ENCODE measurements at regions not wholly inside any gene's neighbourhood (a gene's known extent, or its start where the extent isn't known, plus 50 kb on each side); places are given as distances from the start of the nearest gene placed in this dataset.
A peak's percentile ranks its signal among the peaks of the same experiment; 100 is the strongest.
"Not testable (repeated sequence)": the region's sequence is repeated elsewhere in the genome, so short reads cannot be mapped to it uniquely, and the experiment has no call there.

- 67 to 81% methylated on average over 2 of the region's 2 CpGs for WGBS, 2 donors
- intact Hi-C loops (cut with DNase I), result no loop called here
- no peaks in the 10 kb centered on the region for H3K36me3 ChIP-seq
- TF ChIP-seq POLR2A (IDR thresholded peaks at IDR 0.05), result no peak
- TF ChIP-seq CTCF (IDR thresholded peaks at IDR 0.05), result no peak
- no peaks in the 10 kb centered on the region for H3K9me3 ChIP-seq
- H3K4me1 ChIP-seq, result peaks cover 0 to 22% (median 3%) of the 10 kb centered on the region in 3 donors
- no peak overlapping the region for H3K4me3 ChIP-seq
- peaks cover 0 to 7% (median 0%) of the 10 kb centered on the region in 4 donors for H3K27me3 ChIP-seq
- peak overlapping the region in 1 of 4 donors; percentile 10 for H3K27ac ChIP-seq
- DNase-seq, result no peak
Measured at GRCh38 chr4:147104768-147105167, 159.1 kb upstream of the TTC29 start.

DNA sequence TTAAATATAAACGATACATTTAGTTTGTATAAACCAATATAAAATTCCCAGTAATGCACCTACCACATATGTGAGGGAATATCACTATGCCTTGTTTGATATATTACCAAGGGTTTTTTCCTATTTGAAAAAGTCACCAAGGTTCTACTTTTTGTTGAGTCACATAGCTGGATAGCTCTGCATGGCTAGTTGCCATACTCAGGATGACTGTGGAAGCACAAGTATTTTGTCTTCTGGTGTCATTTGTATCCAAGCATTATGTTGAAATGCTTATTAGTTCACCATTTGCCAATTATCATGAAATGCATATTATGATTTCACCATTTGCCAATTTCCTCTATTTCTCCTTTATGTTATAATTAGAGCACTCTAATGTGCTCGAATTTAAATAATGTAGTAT is 162.7 kb upstream of the TTC29 start:
- Histone ChIP-seq H3K27me3 (no peaks in the 10 kb centered on the region), H3K9me3 (no peaks in the 10 kb centered on the region), H3K36me3 (no peaks in the 10 kb centered on the region), H3K27ac (no peak overlapping the region), H3K4me3 (no peak overlapping the region), H3K4me1 (peaks cover 0 to 14% (median 0%) of the 10 kb centered on the region in 3 donors)
- 82 to 89% methylated on average over 2 of the region's 2 CpGs for WGBS, 2 donors
- TF ChIP-seq POLR2A (IDR thresholded peaks at IDR 0.05) (no peak), CTCF (IDR thresholded peaks at IDR 0.05) (no peak)
- intact Hi-C loops (cut with DNase I), result no loop called here
- DNase-seq, result no peak

DNA sequence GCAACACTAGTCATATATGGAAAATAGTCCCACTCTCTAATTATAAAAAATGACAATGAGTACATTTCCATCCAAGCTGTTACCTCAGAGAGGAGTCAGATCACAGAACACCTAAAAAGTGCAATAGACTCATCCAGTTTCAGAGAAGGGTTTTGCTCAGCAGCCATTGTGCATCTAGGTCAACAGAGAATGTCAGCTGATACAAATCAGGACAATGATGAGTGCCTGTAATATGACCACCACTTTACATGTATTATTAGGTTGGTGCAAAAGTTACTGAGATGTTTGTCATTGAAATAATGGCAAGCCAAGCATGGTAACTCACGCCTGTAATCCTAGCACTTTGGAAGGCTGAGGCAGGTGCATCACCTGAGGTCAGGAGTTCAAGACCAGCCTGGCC is 164.1 kb upstream of the TTC29 start:
- intact Hi-C loops (cut with DNase I), result no loop called here
- Histone ChIP-seq H3K9me3 (no peaks in the 10 kb centered on the region), H3K4me1 (peaks cover 0 to 4% (median 0%) of the 10 kb centered on the region in 3 donors), H3K36me3 (no peaks in the 10 kb centered on the region), H3K27me3 (no peaks in the 10 kb centered on the region), H3K27ac (no peak overlapping the region), H3K4me3 (no peak overlapping the region)
- 45 to 67% methylated on average over 1 of the region's 1 CpG for WGBS, 2 donors
- TF ChIP-seq CTCF (IDR thresholded peaks at IDR 0.05), result no peak
- TF ChIP-seq POLR2A (IDR thresholded peaks at IDR 0.05), result no peak
- no peak for DNase-seq

DNA sequence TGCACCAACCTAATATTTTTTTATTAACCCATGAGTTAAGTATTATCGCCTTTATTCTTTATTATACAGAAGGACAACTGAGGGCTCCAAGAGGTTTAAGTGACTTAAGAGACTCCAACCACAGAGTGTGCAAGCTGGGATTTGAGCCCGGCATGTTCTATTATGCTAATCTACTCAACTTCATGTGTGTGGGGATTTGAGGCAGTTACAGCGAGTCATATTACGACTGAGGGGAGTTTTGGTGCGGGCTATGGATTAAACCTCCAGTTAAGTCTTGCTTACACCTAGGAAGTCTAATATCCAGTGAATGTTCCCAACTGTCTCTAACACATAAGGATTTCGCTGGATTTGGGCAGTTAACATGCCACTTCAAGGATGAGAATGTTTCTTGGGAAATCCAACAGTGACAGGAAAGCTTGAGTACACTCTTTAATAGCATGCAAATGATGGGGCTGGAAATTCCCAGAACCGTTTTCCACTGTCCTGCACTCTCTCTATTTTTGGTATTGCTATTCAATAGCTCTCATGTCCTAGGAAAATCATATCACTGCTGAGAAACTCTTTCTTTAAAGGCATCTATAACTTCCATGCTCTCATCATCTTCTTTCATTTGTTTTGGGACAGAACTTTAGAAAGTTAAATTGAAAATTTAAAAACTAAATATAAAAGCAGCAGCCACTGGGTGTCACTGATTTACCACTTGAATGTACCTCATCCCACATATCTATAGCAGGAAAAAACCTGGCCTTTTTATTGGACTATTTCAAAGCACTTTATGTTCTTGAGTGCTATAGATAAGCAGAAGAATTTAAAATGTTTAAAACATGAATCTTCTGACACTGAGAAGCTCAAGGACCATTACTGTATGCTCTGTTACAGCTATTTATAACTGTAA is 165.1 kb upstream of the TTC29 start:
- no peaks in the 10 kb centered on the region for H3K27me3 ChIP-seq
- intact Hi-C loops (cut with DNase I), result no loop called here
- no peaks in the 10 kb centered on the region for H3K9me3 ChIP-seq
- no peak overlapping the region for H3K27ac ChIP-seq
- H3K4me1 ChIP-seq, result no peaks in the 10 kb centered on the region
- no peak overlapping the region for H3K4me3 ChIP-seq
- WGBS, 2 donors, result 69 to 73% methylated on average over 7 of the region's 7 CpGs
- DNase-seq, result no peak
- no peaks in the 10 kb centered on the region for H3K36me3 ChIP-seq
- TF ChIP-seq POLR2A (IDR thresholded peaks at IDR 0.05) (no peak), CTCF (IDR thresholded peaks at IDR 0.05) (peak in 2 of 6 experiments; percentile 5 to 17)

DNA sequence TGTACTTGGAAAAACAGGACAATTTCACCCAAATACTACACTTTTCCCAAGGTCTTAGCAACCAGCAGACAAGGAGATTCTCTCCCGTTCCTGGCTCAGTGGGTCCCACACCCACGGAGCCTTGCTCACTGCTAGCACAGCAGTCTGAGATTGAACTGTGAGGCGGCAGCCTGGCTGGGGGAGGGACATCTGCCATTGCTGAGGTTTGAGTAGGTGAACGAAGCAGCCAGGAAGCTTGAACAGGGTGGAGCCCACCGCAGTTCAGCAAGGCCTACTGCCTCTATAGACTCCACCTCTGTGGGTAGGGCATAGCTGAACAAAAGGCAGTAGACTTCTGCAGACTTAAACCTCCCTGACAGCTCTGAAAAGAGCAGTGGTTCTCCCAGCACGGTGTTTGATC is 166.5 kb upstream of the TTC29 start:
- H3K27ac ChIP-seq; H3K4me1 ChIP-seq; H3K9me3 ChIP-seq; H3K36me3 ChIP-seq; DNase-seq; intact Hi-C loops (cut with DNase I); H3K27me3 ChIP-seq; H3K4me3 ChIP-seq: not testable (repeated sequence)
- WGBS, 2 donors, result 64 to 69% methylated on average over 2 to 4 of the region's 6 CpGs
